Kidney (tissue), 13 donors: ENCODE measurements at regions not wholly inside any gene's neighbourhood (a gene's known extent, or its start where the extent isn't known, plus 50 kb on each side); places are given as distances from the start of the nearest gene placed in this dataset.

Source experiments
- DNase-seq, 5 donors: peaks; one replicate each; pipeline ENCODE4 v3.0.0-alpha.2; 2013 to 2020
- FAIRE-seq: peaks from 2 replicates; lab custom pipeline; 2012; peaks lifted over from hg19 to GRCh38; lab: Jason Lieb, UNC
- H3K27ac ChIP-seq, 2 donors: one replicate each; pipeline ENCODE4 v1.7.0; 2013; ENCODE audit warnings: low read depth in 2 of 2, low read length in 2 of 2, inconsistent platforms in 1 of 2
- H3K27me3 ChIP-seq: one replicate; pipeline ENCODE4 v1.7.1; 2013; ENCODE audit warnings: low read length, inconsistent platforms; ENCODE audit not compliant: control insufficient read depth, insufficient read depth
- H3K36me3 ChIP-seq, 3 donors: one replicate each; pipeline versions ENCODE4 v1.7.0 to v1.7.1; 2013; ENCODE audit warnings: low read length in 3 of 3, control low read depth in 1 of 3, inconsistent platforms in 1 of 3; ENCODE audit not compliant: insufficient read depth in 3 of 3, control insufficient read depth in 2 of 3
- H3K4me1 ChIP-seq, 3 donors: one replicate each; pipeline versions ENCODE4 v1.7.0 to v1.7.1; 2013; ENCODE audit warnings: low read length in 3 of 3, inconsistent platforms in 1 of 3, low read depth in 1 of 3; ENCODE audit not compliant: control insufficient read depth in 2 of 3, insufficient read depth in 2 of 3
- H3K4me3 ChIP-seq, 3 donors: one replicate each; pipeline versions ENCODE4 v1.7.0 to v1.8.1; 2013; ENCODE audit warnings: low read length in 3 of 3, control low read depth in 1 of 3, inconsistent platforms in 1 of 3
- H3K9ac ChIP-seq, 3 donors: one replicate each; pipeline versions ENCODE4 v1.7.0 to v1.7.1; 2013; ENCODE audit warnings: low read length in 3 of 3, control low read depth in 1 of 3, inconsistent platforms in 1 of 3
- H3K9me3 ChIP-seq, 3 donors: one replicate each; pipeline versions ENCODE4 v1.7.0 to v1.7.1; 2013; ENCODE audit warnings: low read length in 3 of 3, control low read depth in 1 of 3, inconsistent platforms in 1 of 3; ENCODE audit not compliant: control insufficient read depth in 2 of 3, insufficient read depth in 1 of 3
- intact Hi-C: fragments of 100-400 bp; cut with DNase I; formaldehyde crosslinking; loops from one replicate; pipeline ENCODE4 v1.11.1; 2022
- TF ChIP-seq, protein P1 (sequence below): IDR thresholded peaks from 3 replicates; pipeline ENCODE4 v1.5.1; 2012; ENCODE audit warnings: mild to moderate bottlenecking, moderate library complexity, borderline replicate concordance; ENCODE audit not compliant: insufficient read depth; ENCODE audit errors: extremely low read depth
- donor health status: control.
- donor health status: control.
- donor health status: control.
- donor health status: control.
- donor health status: control.
- donor health status: DM: yes; HTN: yes; CAD: no.
- donor health status: Normal renal cell carcinoma (clear cell type).

DNA sequence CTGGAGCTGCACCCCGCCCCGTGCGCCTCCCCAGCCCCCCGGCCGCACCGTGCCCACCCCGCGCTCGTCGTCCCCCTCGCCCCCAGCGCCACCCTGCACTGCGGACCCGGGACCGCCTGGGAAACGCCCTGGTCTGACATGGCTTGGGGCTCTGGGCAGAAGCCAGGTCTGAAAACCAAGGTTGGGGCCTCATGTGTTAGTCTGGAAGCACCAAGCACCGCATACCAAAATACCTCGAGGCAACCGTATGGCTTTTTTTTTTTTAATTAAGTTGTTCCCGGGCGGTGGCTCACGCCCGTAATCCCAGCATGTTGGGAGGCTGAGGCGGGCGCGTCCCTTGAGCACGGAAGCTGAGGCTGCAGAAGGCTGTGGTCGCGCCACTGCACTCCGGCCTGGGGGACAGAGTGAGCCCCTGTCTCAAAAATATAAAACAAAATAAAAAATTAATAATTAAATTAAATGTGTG lies 91.5 kb upstream of the CHD2 start:
- intact Hi-C loops, result loop anchor here (5.0 kb wide), 1 partner anchor 104 kb away; no protein-coding TSS in a partner anchor
- no peak for FAIRE-seq
- TF ChIP-seq, protein P1, sequence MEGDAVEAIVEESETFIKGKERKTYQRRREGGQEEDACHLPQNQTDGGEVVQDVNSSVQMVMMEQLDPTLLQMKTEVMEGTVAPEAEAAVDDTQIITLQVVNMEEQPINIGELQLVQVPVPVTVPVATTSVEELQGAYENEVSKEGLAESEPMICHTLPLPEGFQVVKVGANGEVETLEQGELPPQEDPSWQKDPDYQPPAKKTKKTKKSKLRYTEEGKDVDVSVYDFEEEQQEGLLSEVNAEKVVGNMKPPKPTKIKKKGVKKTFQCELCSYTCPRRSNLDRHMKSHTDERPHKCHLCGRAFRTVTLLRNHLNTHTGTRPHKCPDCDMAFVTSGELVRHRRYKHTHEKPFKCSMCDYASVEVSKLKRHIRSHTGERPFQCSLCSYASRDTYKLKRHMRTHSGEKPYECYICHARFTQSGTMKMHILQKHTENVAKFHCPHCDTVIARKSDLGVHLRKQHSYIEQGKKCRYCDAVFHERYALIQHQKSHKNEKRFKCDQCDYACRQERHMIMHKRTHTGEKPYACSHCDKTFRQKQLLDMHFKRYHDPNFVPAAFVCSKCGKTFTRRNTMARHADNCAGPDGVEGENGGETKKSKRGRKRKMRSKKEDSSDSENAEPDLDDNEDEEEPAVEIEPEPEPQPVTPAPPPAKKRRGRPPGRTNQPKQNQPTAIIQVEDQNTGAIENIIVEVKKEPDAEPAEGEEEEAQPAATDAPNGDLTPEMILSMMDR, result no peak

DNA sequence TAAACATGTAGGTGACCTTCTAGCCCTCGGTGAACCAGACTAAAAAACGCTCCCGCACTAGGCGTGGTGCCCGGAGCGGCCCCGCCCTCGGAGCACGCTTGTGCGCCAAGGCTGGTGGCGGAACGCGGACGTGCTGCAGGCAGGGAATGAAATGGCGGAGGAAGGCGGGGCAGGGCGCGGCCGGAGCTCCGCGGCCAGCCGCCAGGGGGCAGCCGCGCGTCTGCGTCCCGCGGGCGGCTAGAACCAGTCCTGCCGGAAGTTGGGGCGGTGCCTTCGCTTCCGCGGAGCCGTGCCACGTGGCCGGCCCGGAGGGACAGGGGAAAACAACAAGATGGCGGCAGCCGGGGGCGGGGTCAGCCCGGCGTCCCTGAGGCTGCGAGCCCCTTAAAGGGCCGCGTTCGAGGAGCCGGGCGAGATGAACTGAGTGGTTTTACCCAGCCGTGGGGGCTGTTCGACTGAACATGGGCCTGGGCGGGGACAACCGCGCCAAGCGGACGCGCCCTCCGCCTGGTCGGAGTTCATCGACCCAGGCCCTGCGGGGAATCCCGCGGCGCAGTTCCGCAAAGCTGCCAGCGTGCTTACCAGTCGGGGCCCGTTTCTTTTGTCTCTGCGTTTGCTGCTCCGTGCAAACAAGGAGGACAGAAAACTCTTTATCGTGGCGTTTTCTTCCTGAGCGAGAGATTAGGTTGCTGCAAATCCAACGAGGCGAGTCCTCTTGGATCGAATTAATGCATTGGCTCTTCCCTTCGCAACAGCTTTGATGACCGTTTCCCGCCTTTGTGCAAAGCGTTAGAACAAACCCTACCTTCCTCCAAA lies 90.9 kb upstream of the CHD2 start:
- no peaks in the 10 kb centered on the region for H3K9me3 ChIP-seq
- DNase-seq (peak; percentile 98 to 100 (median 99)), FAIRE-seq (no peak)
- H3K36me3 ChIP-seq, result no peaks in the 10 kb centered on the region
- peak overlapping the region; percentile 20 to 98 (median 55) for H3K9ac ChIP-seq
- peak overlapping the region; percentile 72 to 98 (median 78) for H3K4me3 ChIP-seq
- intact Hi-C loops, result loop anchor here (5.0 kb wide), 1 partner anchor 103 kb away; no protein-coding TSS in a partner anchor
- peaks cover 5 to 14% (median 8%) of the 10 kb centered on the region in 3 donors for H3K4me1 ChIP-seq
- H3K27me3 ChIP-seq, result no peaks in the 10 kb centered on the region
- H3K27ac ChIP-seq, result peak overlapping the region; percentile 98 to 99
- TF ChIP-seq, protein P1, result peak; percentile 91

More for the DNA sequence above, 91.5 kb upstream of the CHD2 start:
- no peaks in the 10 kb centered on the region for H3K9me3 ChIP-seq
- peak overlapping the region; percentile 46 to 63 (median 61) for H3K4me3 ChIP-seq
- H3K27ac ChIP-seq, result peak overlapping the region; percentile 87 to 88
- peak overlapping the region in 2 of 3 donors; percentile 22 to 62 for H3K9ac ChIP-seq
- peaks cover 5 to 14% (median 8%) of the 10 kb centered on the region in 3 donors for H3K4me1 ChIP-seq
- H3K36me3 ChIP-seq, result no peaks in the 10 kb centered on the region
- no peaks in the 10 kb centered on the region for H3K27me3 ChIP-seq
- peak in 1 of 5 donors; percentile 87 for DNase-seq

DNA sequence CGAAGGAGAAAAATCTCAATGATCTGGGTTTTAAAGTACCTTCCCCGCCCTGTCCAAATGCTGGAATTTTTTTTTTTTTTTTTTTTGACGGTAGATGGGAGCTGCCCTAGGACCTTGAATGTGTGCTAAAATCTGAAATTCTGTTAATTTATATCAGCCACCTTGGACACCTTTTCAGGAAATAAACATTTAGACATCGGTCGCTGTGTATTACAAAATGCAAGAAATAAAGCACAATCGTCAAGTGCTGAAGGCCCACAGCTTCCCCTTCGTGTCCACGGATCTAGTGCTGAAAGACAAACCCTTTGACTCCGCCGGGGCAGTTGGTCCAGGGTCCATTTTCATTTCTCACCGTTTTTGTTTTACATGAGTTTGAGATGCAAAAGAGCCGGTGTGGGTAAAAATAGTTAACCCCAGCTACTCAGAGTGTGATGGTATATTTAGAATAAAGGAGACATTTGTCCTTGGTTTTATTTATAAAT lies 90.2 kb upstream of the CHD2 start:
- Histone ChIP-seq H3K4me1 (peaks cover 5 to 14% (median 8%) of the 10 kb centered on the region in 3 donors), H3K9ac (peak overlapping the region; percentile 20 to 98 (median 55)), H3K9me3 (no peaks in the 10 kb centered on the region), H3K27me3 (no peaks in the 10 kb centered on the region), H3K36me3 (no peaks in the 10 kb centered on the region), H3K27ac (peak overlapping the region; percentile 98 to 99), H3K4me3 (peak overlapping the region; percentile 72 to 98 (median 78))
- DNase-seq, result peak in 3 of 5 donors; percentile 50 to 87 (median 83)
- intact Hi-C loops, result loop anchor here (5.0 kb wide), 1 partner anchor 102 kb away; no protein-coding TSS in a partner anchor
- no peak for FAIRE-seq
- TF ChIP-seq, protein P1, result no peak
